ENCODE measurements at regions not wholly inside any gene's neighbourhood (a gene's known extent, or its start where the extent isn't known, plus 50 kb on each side); places are given as distances from the start of the nearest gene placed in this dataset.

GRCh38 chr6:143585241-143585640 is 73.7 kb upstream of the FUCA2 start:
- Mint-ChIP-seq H3K4me3 (no peak overlapping the region), H3K9me3 (peaks cover 8% of the 10 kb centered on the region), H3K36me3 (no peaks in the 10 kb centered on the region), H3K27ac (no peak overlapping the region), H3K27me3 (ENCODE audit: low read depth) (no peaks in the 10 kb centered on the region), H3K4me1 (peaks cover 6% of the 10 kb centered on the region)
- no peak for DNase-seq (ENCODE audit: low spot score in 2 of 2, unreplicated experiment in 2 of 2)
- no peak for TF ChIP-seq CTCF (IDR thresholded peaks at IDR 0.05; ENCODE audit: unreplicated experiment)

GRCh38 chr6:143583542-143584327 is 72.2 kb upstream of the FUCA2 start:
- Mint-ChIP-seq H3K27me3 (ENCODE audit: low read depth) (no peaks in the 10 kb centered on the region), H3K4me1 (peaks cover 6% of the 10 kb centered on the region), H3K27ac (no peak overlapping the region), H3K4me3 (no peak overlapping the region), H3K36me3 (no peaks in the 10 kb centered on the region), H3K9me3 (peaks cover 3% of the 10 kb centered on the region)
- no peak for DNase-seq (ENCODE audit: low spot score in 2 of 2, unreplicated experiment in 2 of 2)
- TF ChIP-seq CTCF (IDR thresholded peaks at IDR 0.05; ENCODE audit: unreplicated experiment), result no peak

- H3K9me3 Mint-ChIP-seq, result peaks cover 3% of the 10 kb centered on the region
Measured at GRCh38 chr6:143581835-143582480, 70.4 kb upstream of the FUCA2 start.

GRCh38 chr6:143579703-143580102 is 68.2 kb upstream of the FUCA2 start:
- Mint-ChIP-seq H3K27me3 (ENCODE audit: low read depth) (no peaks in the 10 kb centered on the region), H3K4me3 (no peak overlapping the region), H3K4me1 (peaks cover 6% of the 10 kb centered on the region), H3K9me3 (peaks cover 3% of the 10 kb centered on the region), H3K36me3 (no peaks in the 10 kb centered on the region), H3K27ac (peak overlapping the region; percentile 34)
- no peak for DNase-seq (ENCODE audit: low spot score in 2 of 2, unreplicated experiment in 2 of 2)
- TF ChIP-seq CTCF (IDR thresholded peaks at IDR 0.05; ENCODE audit: unreplicated experiment), result no peak

More at GRCh38 chr6:143581835-143582480, 70.4 kb upstream of the FUCA2 start:
- Mint-ChIP-seq H3K4me3 (no peak overlapping the region), H3K27me3 (ENCODE audit: low read depth) (no peaks in the 10 kb centered on the region), H3K27ac (no peak overlapping the region), H3K4me1 (peaks cover 6% of the 10 kb centered on the region), H3K36me3 (no peaks in the 10 kb centered on the region)
- TF ChIP-seq CTCF (IDR thresholded peaks at IDR 0.05; ENCODE audit: unreplicated experiment), result no peak
- no peak for DNase-seq (ENCODE audit: low spot score in 2 of 2, unreplicated experiment in 2 of 2)

- TF ChIP-seq CTCF (IDR thresholded peaks at IDR 0.05; ENCODE audit: unreplicated experiment), result no peak
- H3K27ac Mint-ChIP-seq, result no peak overlapping the region
- DNase-seq (ENCODE audit: low spot score in 2 of 2, unreplicated experiment in 2 of 2), result no peak
- H3K9me3 Mint-ChIP-seq, result peaks cover 3% of the 10 kb centered on the region
- H3K36me3 Mint-ChIP-seq, result no peaks in the 10 kb centered on the region
- no peaks in the 10 kb centered on the region for H3K27me3 Mint-ChIP-seq (ENCODE audit: low read depth)
- H3K4me1 Mint-ChIP-seq, result peaks cover 6% of the 10 kb centered on the region
- no peak overlapping the region for H3K4me3 Mint-ChIP-seq
Measured at GRCh38 chr6:143578054-143578453, 66.5 kb upstream of the FUCA2 start.

Data from mesothelial cell of epicardium (in vitro differentiated cells).